GM19438 (cell line): ENCODE measurements at regions not wholly inside any gene's neighbourhood (a gene's known extent, or its start where the extent isn't known, plus 50 kb on each side); places are given as distances from the start of the nearest gene placed in this dataset.
A peak's percentile ranks its signal among the peaks of the same experiment; 100 is the strongest.

Source experiments
- ATAC-seq: cut with Tn5 transposase; IDR thresholded peaks from one replicate; pipeline ENCODE4 v1.9.1; 2021; ENCODE audit warnings: low read depth; ENCODE audit not compliant: unreplicated experiment

GRCh38 chr18:38635709-38636430 lies 1070.3 kb upstream of the CELF4 start:
- no peak for ATAC-seq

DNA sequence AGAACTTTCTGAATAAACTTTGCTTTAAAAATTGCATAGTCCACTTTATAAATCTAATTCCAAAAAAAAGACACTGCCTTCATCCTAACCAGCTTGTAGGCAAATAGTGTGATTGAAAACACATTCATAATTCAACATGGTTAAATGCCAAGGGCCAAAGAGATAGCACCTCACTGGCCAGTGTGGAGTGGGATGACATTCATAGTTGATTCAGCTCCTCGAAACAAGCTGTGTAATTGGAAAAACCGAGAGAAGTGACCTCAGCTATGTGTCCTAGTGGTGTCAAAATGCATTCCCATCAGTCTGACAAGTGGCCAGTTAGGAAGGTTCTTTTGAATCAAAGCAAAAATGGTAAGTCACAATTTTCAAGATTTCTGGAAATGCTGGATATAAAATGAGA lies 1068.5 kb upstream of the CELF4 start:
- ATAC-seq, result no peak

GRCh38 chr18:38633333-38633732 lies 1067.7 kb upstream of the CELF4 start:
- ATAC-seq, result no peak

DNA sequence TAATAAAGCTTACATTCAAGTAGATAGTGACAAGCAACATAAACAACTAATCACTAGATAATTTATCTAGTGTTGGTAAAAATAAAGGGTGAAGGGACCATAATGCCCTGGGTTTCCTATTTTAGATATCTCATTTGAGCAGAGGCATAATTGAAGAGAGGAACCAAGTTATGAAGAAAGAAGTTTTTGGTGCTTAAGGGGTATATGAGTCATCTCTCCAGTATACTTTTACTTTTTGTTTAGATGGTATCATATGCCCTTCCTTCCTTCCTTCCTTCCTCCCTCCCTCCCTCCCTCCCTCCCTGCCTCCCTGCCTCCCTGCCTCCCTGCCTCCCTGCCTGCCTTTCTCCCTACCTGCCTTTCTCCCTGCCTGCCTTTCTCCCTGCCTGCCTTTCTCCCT lies 1053.5 kb upstream of the CELF4 start:
- ATAC-seq, result no peak

DNA sequence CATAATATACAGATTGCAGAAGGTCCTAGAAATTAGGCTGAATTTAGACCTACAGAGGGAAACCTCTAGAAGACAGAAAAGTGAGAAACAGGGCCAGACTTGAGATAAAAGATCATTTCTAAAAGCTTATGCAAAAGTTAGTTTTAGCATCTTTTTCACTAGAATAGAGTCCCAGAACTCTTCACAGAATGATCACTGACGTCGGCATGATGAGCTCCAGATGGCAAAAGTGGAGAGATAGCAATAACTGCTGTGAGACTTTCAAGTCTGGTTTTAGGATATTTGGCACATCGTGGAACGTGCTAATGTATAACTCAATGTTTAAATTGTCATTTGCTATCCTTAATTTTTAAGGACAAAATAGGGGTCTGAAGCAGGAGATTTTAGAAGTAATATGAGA lies 1050.7 kb upstream of the CELF4 start:
- no peak for ATAC-seq

DNA sequence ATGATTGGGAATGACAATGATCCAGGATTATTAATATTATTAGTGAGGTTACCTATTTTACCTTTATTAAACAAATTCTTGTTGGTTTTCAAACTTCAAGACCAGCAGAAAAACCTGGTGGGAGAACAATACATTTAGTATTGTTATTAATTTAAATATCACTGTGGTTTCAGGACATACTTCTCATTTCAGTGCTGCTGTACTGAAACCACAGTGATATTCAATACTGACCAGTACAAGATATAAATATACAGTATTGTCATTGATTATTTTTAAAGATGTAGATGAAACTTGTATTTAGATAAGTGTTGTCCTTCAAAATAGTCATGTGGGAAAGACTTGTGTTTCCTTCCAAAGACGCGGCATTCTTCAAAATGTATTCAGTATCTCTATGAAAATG lies 1047.3 kb upstream of the CELF4 start:
- no peak for ATAC-seq

DNA sequence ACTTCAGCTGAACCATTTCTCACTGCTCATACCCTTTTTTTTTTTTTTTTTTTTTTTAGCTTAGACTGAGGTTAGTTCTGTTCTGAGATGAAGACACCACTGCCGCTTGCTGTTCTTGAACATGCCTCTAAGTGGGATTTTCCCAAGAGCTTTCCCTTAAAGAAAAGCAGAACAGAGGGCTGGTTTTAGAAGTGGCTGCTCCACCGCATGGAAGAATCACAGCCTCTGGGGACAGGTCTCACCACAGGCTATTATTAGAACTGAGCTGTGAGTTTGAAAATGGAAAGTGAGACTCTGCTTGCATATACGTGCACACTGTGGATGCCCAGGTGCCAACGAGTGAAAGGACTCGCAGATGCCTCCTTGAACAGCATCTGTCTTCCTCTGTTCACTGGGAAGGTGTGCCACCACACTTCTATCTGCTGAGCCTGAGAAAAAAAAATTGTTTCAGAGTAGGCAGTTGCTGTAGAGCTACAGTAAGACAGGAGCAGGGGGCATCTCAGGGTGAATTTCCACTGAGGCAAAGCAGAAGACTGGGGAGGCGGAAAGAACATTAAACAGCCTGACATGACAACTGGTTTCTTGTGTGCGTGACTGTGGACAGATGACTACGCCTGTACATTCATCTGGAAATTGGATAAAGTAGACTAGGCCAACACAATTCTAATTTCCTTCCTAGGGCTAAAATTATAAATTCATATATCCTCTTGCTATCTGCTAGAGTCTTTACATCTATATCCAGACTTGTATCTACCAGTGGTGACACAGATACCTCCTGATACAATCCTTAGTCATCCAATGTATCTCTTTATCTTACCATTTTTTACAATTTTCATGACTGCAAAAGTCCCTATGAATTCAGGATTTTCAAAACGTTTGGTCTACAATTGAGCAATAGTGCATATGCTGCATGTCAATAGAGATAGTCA lies 1045.7 kb upstream of the CELF4 start:
- peak; percentile 88 for ATAC-seq

DNA sequence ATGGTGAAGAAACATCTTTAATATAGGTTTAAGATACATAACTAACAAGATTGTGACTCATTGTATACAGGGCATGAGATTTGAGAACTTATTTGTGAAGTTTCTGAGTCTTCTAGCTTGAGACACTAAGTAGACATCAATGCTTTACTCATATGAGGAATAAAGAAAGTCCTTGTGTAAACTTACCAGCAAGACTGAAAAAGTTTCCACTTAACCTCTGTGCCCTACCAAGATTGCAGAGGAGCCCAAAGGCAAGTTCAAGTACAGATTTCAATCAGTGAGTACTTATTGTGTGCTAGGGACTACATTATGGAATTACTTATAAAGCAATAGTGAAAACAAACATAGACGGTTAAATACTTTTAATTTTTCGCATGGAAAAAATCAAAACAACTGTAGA lies 1041.2 kb upstream of the CELF4 start:
- no peak for ATAC-seq

DNA sequence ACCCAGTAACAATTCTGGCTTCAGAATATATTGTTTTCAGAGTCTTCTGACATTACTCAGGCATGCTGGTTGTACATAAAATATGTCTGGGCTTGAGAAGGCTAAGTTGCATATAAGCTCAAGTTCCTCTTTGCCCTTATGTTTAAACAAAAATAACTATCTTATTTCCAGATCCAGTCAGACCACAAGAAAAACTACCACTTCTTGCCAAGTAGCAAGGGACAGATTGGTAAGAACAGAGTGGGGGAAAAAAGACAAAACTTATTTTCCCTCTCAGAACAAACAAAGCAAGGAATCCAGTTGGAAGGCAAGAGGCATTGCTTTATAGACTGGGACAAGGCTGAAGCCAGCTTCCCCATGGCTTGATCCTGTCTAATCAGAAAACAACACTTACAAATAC lies 1036.7 kb upstream of the CELF4 start:
- ATAC-seq, result no peak

DNA sequence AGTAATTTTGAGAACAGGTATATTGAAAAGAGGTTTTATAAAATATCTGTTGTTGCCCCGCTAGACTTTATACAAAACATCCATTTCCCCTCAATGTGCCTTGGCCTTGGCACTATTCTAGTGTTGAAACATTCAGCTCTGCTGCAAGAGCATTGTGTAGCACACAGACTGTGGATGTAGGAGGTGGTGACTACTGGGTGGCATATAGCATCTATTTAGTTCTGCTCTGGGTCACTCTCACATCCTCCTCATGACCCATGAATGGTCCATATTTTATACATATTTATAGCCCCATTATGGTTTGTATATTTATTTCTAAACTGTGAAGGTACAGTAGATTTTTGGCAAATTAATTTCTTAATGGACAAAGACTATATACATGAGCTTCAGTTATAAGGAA lies 1022.0 kb upstream of the CELF4 start:
- no peak for ATAC-seq

DNA sequence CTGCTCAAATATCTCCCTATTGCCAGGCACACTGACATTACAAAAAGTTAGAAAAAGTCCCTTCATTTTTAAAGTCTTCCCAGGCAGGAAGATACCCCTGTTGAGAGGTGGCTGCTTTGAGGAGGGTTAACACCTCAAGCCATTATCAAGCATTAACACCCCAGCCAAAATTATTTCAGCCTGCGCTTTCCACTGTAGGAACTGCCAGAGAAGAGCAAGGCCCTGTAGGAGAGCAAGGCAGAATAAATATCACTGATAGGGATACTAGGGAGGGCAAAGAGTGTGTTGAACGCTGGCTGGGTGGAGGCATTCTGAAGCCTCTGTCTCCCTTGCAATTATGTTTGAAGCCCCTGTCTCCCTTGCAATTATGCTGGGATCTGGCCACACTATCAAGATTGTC lies 1020.7 kb upstream of the CELF4 start:
- ATAC-seq, result no peak

DNA sequence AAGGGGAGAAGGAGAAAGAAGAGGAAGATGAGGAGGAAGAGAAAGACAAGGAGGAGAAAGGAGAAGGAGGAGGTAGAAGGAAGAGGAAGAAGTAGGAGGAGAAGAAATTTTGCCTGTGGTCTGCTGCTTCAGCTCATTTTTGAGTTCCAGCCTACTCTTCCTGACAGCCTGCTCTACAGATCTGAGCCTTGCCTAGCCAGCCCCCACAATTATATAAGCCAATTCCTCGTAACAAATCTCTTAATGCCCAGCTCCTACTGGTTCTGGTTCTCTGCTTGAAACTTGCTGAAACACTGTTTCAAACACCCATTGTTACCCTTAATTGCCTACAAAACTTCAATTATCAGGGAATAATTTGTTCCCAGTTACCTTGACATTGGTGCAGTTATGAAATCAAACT lies 1014.2 kb upstream of the CELF4 start:
- no peak for ATAC-seq

- no peak for ATAC-seq
Observed at GRCh38 chr18:38576916-38577315, 1011.3 kb upstream of the CELF4 start.

DNA sequence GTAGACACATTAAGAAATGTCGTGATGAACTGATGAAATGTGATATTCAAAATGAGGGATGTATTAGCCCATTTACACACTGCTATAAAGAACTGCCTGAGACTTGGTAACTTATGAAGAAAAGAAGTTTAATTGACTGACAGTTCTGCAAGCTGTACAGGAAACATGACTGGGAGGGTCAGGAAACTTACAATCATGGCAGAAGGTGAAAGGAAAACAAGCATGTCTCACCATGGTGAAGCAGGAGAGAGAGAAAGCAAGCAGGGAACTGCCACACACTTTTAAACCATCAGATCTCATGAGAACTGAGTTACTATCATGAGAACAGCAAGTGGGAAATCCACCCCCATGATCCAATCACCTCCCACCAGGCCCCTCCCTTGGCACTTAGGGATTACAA lies 1010.8 kb upstream of the CELF4 start:
- ATAC-seq, result no peak

DNA sequence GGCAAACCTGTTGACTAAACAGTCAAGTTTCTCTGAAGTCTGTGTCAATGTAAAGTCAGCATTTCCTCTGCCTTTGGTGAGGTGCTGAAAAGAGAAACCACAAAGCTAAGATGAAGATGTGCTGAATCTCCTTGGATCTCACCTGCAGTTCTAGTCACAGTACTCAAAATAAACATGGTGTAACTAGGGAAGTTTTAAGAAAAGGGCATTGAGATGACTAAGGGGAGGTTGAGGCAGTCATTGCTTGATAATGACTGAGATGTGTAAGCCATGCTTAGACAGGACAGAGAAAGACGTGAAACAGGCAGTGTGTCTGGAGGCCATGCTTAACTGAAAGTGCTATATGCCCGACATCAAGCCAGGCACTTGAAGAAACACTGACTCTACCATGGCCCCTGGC lies 1010.0 kb upstream of the CELF4 start:
- ATAC-seq, result no peak

- ATAC-seq, result no peak
Observed at GRCh38 chr18:38575023-38575422, 1009.4 kb upstream of the CELF4 start.

DNA sequence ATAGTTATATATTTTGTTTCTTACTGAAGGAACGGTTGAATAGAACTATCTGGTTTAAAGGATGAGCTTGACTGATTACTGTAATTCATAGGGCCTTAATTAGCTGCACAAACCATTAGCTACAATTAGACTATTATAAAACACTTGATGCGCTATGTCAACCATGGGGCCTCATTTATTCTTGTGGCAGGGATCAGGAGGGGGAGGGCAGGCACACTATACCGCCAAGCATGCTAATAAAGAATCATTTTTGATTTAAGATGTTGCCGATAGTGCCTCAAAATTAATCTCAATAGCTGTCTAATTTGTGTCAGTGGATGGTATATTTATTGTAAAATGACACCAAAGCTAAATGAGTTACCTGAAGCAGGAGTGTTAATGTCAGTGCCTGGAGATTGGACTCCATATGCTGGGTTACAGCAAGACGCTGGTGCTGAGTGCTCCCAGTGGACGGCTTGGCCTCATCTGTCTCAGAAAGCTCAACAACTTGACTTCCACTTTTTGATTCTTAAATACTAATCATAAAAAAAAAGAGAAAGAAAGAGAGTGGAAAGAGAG lies 1007.0 kb upstream of the CELF4 start:
- ATAC-seq, result no peak

DNA sequence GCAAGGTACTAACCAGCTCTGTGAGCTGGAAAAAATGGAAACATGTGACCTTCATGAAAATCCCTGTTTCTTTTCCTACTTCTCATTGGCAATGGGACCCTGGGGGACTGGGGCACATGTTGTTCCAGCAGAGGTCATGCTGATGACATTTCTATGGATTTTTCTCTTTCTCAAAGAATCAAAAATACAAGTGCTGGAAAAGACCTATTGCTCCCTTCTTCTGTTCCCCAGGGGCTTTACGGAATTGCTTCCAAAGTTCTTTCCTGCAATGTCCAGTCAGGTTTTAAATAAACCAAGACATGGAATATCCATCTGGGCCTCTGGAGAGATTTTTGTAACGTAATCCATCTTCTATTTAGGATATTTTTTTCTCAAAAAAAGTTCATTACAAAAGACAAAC lies 1006.1 kb upstream of the CELF4 start:
- no peak for ATAC-seq

DNA sequence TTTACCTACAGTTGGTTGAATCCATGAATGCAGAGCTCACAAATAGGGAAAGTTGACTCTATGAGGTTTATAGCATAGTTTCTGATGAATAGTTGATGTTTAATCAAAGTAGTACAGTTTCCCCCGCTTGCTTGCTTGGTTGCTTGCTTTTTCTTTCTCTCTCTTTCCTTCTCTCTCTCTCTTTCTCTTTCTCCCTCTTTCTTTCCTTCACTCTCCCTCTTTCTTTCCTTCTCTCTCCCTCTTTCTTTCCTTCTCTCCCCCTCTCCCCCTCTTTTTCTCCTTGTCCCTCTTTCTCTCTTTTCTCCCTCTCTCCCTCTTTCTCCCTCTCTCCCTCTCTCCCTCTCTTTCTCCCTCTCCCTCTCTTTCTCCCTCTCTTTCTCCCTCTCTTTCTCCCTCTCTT lies 999.9 kb upstream of the CELF4 start:
- no peak for ATAC-seq

DNA sequence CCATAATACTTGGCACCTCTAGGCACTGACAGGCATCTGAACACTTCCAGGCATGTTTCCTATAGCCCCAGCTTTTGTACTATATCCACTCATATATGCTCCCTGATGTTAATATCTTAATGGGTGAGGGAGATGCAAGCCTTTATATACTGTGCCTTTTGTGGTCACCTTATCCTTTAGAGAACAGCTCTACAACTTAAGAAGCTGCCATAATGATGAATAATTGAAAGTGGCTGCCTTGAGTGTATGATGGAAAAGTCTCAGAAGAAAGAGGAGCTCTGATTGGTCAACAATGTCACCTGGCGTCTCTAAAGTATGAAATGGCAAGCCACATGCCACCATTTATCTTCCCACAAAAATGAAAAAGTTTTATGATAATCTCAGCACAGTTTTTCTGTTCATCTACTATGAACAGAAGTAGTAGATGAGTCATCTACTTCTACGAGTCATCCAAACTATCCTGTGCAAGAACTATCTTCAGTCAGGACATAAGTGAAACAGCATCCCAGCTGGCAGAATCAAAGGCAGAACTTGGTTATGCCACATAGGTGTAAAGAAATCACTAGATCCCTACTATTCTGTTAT lies 997.9 kb upstream of the CELF4 start:
- ATAC-seq, result no peak

- no peak for ATAC-seq
Observed at GRCh38 chr18:38557006-38557405, 991.4 kb upstream of the CELF4 start.
